Right lobe of liver (tissue), 6 donors: ENCODE measurements at regions not wholly inside any gene's neighbourhood (a gene's known extent, or its start where the extent isn't known, plus 50 kb on each side); places are given as distances from the start of the nearest gene placed in this dataset.

Experiments used
- ATAC-seq, 4 donors: fragments of 200-7000 bp; cut with Tn5 transposase; one replicate each; pipeline ENCODE4 v1.9.1; 2020; ENCODE audit warnings: mild to moderate bottlenecking in 4 of 4, moderate library complexity in 4 of 4
- DNase-seq, 3 donors: peaks; one replicate each; pipeline ENCODE4 v3.0.0-alpha.2; 2020
- H3K27ac ChIP-seq, 3 donors: fragments of 200-600 bp; one replicate each; pipeline ENCODE4 v1.8.0; 2022
- H3K27me3 ChIP-seq, 2 donors: fragments of 200-600 bp; one replicate each; pipeline ENCODE4 v1.8.0; 2022
- H3K36me3 ChIP-seq, 4 donors: fragments of 200-600 bp; sonication (generic) in 1 of 4; one replicate each; pipeline versions ENCODE4 v1.5.1 to v1.8.0; 2017 to 2022; ENCODE audit warnings: control low read depth in 1 of 4
- H3K4me1 ChIP-seq, 4 donors: fragments of 200-600 bp; sonication (generic) in 1 of 4; one replicate each; pipeline versions ENCODE4 v1.5.1 to v1.8.0; 2017 to 2022; ENCODE audit warnings: control low read depth in 1 of 4
- H3K4me3 ChIP-seq, 3 donors: fragments of 200-600 bp; one replicate each; pipeline ENCODE4 v1.8.0; 2022
- H3K9me3 ChIP-seq, 4 donors: fragments of 200-600 bp; sonication (generic) in 1 of 4; one replicate each; pipeline versions ENCODE4 v1.5.1 to v1.8.0; 2017 to 2022; ENCODE audit warnings: control low read depth in 1 of 4
- POLR2A ChIP-seq: fragments of 450-650 bp; IDR thresholded peaks from one replicate; pipeline ENCODE4 v1.6.1; 2017; ENCODE audit warnings: antibody characterized with exemption, mild to moderate bottlenecking
- WGBS: methylation state at CpG from one replicate; pipeline ENCODE4 v1.1.6; 2018; ENCODE audit warnings: low coverage, low lambda C conversion rate; ENCODE audit not compliant: insufficient coverage; ENCODE audit errors: missing lambda C conversion rate; 5-methylcytosine and 5-hydroxymethylcytosine counted together
- intact Hi-C, 2 donors: fragments of 100-400 bp; cut with DNase I; formaldehyde crosslinking; loops; one replicate each; pipeline versions ENCODE4 v1.11.2 to v1.14.1; 2022
- TF ChIP-seq, protein P1 (sequence below), 4 donors: fragments of 200-600 bp in 3 of 4; fragments of 450-650 bp in 1 of 4; IDR thresholded peaks; one replicate each; pipeline versions ENCODE4 v1.5.1 to v1.8.0; 2016 to 2022; ENCODE audit warnings: antibody characterized with exemption in 4 of 4, mild to moderate bottlenecking in 2 of 4
- donor health status: DM: no; HTN: yes; CAD: no.
- donor health status: DM: no; HTN: no; CAD: no.
- donor health status: DM: no; HTN: no; CAD: no.
- donor health status: DM: no; HTN: yes; CAD: no.
- donor health status: DM: no; HTN: yes; CAD: no.

DNA sequence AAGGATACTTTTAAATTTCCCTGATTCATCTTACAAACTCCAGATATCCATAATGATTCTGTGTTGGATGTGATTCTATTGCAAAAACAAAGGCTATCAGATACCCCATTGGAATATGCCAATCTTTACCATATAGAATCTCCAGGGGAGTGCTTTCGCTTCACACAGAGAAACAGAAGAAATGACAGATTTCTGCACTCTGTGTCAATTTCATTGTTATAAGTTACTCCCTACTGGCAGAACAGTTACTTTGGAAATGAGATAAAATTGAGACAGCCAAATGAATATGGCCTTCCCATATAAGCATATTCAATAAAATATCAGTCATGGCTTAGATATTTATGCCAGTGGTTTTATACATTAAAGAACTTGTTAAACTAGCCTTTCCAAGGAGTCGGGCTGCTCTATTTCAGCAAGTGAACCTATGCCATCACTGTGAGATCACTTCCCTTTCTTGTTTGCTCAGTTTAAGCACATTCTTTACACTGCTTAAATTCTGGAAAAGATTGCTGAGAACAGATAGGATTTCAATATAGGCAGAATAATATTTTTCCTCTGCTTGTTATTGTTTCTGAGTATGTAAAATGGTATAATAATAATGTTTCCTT lies 127.5 kb upstream of the ANXA10 start:
- TF ChIP-seq POLR2A = no peak
- TF ChIP-seq, protein P1, sequence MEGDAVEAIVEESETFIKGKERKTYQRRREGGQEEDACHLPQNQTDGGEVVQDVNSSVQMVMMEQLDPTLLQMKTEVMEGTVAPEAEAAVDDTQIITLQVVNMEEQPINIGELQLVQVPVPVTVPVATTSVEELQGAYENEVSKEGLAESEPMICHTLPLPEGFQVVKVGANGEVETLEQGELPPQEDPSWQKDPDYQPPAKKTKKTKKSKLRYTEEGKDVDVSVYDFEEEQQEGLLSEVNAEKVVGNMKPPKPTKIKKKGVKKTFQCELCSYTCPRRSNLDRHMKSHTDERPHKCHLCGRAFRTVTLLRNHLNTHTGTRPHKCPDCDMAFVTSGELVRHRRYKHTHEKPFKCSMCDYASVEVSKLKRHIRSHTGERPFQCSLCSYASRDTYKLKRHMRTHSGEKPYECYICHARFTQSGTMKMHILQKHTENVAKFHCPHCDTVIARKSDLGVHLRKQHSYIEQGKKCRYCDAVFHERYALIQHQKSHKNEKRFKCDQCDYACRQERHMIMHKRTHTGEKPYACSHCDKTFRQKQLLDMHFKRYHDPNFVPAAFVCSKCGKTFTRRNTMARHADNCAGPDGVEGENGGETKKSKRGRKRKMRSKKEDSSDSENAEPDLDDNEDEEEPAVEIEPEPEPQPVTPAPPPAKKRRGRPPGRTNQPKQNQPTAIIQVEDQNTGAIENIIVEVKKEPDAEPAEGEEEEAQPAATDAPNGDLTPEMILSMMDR (IDR thresholded peaks at IDR 0.05) = no peak
- H3K4me1 ChIP-seq = no peaks in the 10 kb centered on the region
- intact Hi-C loops = no loop called here

GRCh38 chr4:167966143-167966542 lies 126.2 kb upstream of the ANXA10 start:
- no peaks in the 10 kb centered on the region for H3K36me3 ChIP-seq
- H3K27me3 ChIP-seq = no peaks in the 10 kb centered on the region
- no peak for ATAC-seq
- no peaks in the 10 kb centered on the region for H3K4me1 ChIP-seq
- intact Hi-C loops = no loop called here
- H3K4me3 ChIP-seq = no peak overlapping the region
- no peak for DNase-seq
- H3K9me3 ChIP-seq = no peaks in the 10 kb centered on the region
- H3K27ac ChIP-seq = no peak overlapping the region
- TF ChIP-seq POLR2A = no peak
- TF ChIP-seq, protein P1 (IDR thresholded peaks at IDR 0.05) = no peak
- 61% methylated on average over 2 of the region's 2 CpGs for WGBS

More for the DNA sequence above, 127.5 kb upstream of the ANXA10 start:
- H3K27ac ChIP-seq = no peak overlapping the region
- no peaks in the 10 kb centered on the region for H3K36me3 ChIP-seq
- no peak overlapping the region for H3K4me3 ChIP-seq
- DNase-seq (no peak), ATAC-seq (no peak)
- no peaks in the 10 kb centered on the region for H3K27me3 ChIP-seq
- H3K9me3 ChIP-seq = no peaks in the 10 kb centered on the region
- 49% methylated on average over 2 of the region's 2 CpGs for WGBS

GRCh38 chr4:167973513-167973912 lies 118.8 kb upstream of the ANXA10 start:
- Histone ChIP-seq H3K36me3 (no peaks in the 10 kb centered on the region), H3K4me3 (no peak overlapping the region), H3K27me3 (no peaks in the 10 kb centered on the region), H3K9me3 (no peaks in the 10 kb centered on the region), H3K4me1 (no peaks in the 10 kb centered on the region), H3K27ac (no peak overlapping the region)
- TF ChIP-seq, protein P1 (IDR thresholded peaks at IDR 0.05) = no peak
- TF ChIP-seq POLR2A = no peak
- no peak for ATAC-seq
- intact Hi-C loops = no loop called here
- no peak for DNase-seq

- H3K4me3 ChIP-seq = no peak overlapping the region
- DNase-seq = no peak
- no peak for ATAC-seq
- H3K27me3 ChIP-seq = peaks cover 0 to 3% of the 10 kb centered on the region in 2 donors
- no peaks in the 10 kb centered on the region for H3K9me3 ChIP-seq
- intact Hi-C loops = no loop called here
- no peak overlapping the region for H3K27ac ChIP-seq
- no peaks in the 10 kb centered on the region for H3K36me3 ChIP-seq
- TF ChIP-seq, protein P1 (IDR thresholded peaks at IDR 0.05) = no peak
- no peak for TF ChIP-seq POLR2A
- no peaks in the 10 kb centered on the region for H3K4me1 ChIP-seq
These were observed 106.8 kb upstream of the ANXA10 start for GRCh38 chr4:167985565-167985964.

DNA sequence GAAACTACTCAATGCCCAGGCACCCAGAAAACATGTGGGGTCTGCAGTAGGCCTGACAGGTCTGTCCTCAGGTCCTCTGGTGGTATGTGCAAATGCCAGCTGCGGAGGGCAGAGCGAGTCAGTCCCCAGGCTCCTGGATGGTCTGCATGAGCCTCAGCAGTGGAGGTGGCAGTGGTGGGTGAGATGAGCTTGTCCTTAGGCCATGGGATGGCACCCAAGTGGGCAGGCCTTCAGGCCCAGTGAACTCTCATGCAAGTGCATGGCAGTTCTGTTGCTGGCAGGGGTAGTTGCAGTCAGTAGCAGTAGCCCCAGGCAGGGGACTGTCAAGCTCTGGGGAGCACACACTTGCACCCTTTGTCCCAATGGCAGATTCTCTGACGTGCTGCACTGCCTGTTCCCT lies 106.3 kb upstream of the ANXA10 start:
- Histone ChIP-seq H3K4me3 (no peak overlapping the region), H3K27ac (no peak overlapping the region), H3K4me1 (no peaks in the 10 kb centered on the region), H3K36me3 (no peaks in the 10 kb centered on the region), H3K27me3 (peaks cover 0 to 3% of the 10 kb centered on the region in 2 donors), H3K9me3 (no peaks in the 10 kb centered on the region)
- ATAC-seq = peak in 1 of 4 donors; percentile 12
- WGBS = 29% methylated on average over 1 of the region's 3 CpGs
- DNase-seq = no peak
- intact Hi-C loops = no loop called here
- TF ChIP-seq, protein P1 (IDR thresholded peaks at IDR 0.05) = no peak
- TF ChIP-seq POLR2A = no peak
